ENCODE measurements at regions not wholly inside any gene's neighbourhood (a gene's known extent, or its start where the extent isn't known, plus 50 kb on each side); places are given as distances from the start of the nearest gene placed in this dataset.
"Not testable (repeated sequence)": the region's sequence is repeated elsewhere in the genome, so short reads cannot be mapped to it uniquely, and the experiment has no call there.

- no peak for DNase-seq
These were observed 154.3 kb downstream of the RMST start for GRCh38 chr12:97616946-97617345.

- DNase-seq: no peak
These were observed 166.4 kb downstream of the RMST start for GRCh38 chr12:97628962-97629361.

GRCh38 chr12:97629382-97629781 lies 166.8 kb downstream of the RMST start:
- DNase-seq: no peak

- DNase-seq: no peak
These were observed 167.8 kb downstream of the RMST start for GRCh38 chr12:97630356-97630755.

- no peak for DNase-seq
These were observed 168.3 kb downstream of the RMST start for GRCh38 chr12:97630875-97631274.

- DNase-seq: no peak
These were observed 175.2 kb downstream of the RMST start for GRCh38 chr12:97637770-97638169.

- DNase-seq: no peak
These were observed 176.1 kb downstream of the RMST start for GRCh38 chr12:97638739-97639138.

GRCh38 chr12:97639702-97640101 lies 177.1 kb downstream of the RMST start:
- DNase-seq: no peak

GRCh38 chr12:97640826-97641225 lies 178.2 kb downstream of the RMST start:
- no peak for DNase-seq

- no peak for DNase-seq
These were observed 180.3 kb downstream of the RMST start for GRCh38 chr12:97642911-97643310.

- no peak for DNase-seq
These were observed 181.3 kb downstream of the RMST start for GRCh38 chr12:97643924-97644323.

- no peak for DNase-seq
These were observed 183.1 kb downstream of the RMST start for GRCh38 chr12:97645726-97646125.

GRCh38 chr12:97647142-97647541 lies 184.5 kb downstream of the RMST start:
- no peak for DNase-seq

- no peak for DNase-seq
These were observed 187.6 kb downstream of the RMST start for GRCh38 chr12:97650242-97650641.

GRCh38 chr12:97656548-97656947 lies 193.9 kb downstream of the RMST start:
- not testable (repeated sequence) for DNase-seq

GRCh38 chr12:97659117-97659880 lies 196.7 kb downstream of the RMST start:
- no peak for DNase-seq

- DNase-seq: no peak
These were observed 203.7 kb downstream of the RMST start for GRCh38 chr12:97666263-97666662.

GRCh38 chr12:97672870-97673269 lies 210.3 kb downstream of the RMST start:
- DNase-seq: no peak

- DNase-seq: no peak
These were observed 218.1 kb downstream of the RMST start for GRCh38 chr12:97680751-97681150.

GRCh38 chr12:97681612-97682504 lies 219.3 kb downstream of the RMST start:
- DNase-seq: no peak

GRCh38 chr12:97685360-97685759 lies 222.8 kb downstream of the RMST start:
- no peak for DNase-seq

GRCh38 chr12:97701901-97702300 lies 239.3 kb downstream of the RMST start:
- DNase-seq: no peak

- DNase-seq: no peak
These were observed 248.8 kb downstream of the RMST start for GRCh38 chr12:97711392-97711791.

- no peak for DNase-seq
These were observed 250.7 kb downstream of the RMST start for GRCh38 chr12:97713270-97713669.

Measured in dermis blood vessel endothelial cell (primary cell).